A673 (cell line): ENCODE measurements at regions not wholly inside any gene's neighbourhood (a gene's known extent, or its start where the extent isn't known, plus 50 kb on each side); places are given as distances from the start of the nearest gene placed in this dataset.

Experiments
- CTCF ChIP-seq: fragments of 300-800, 200-600 bp; sonication (generic); conservative IDR thresholded peaks from 2 replicates; pipeline ENCODE4 v1.5.1; 2017; ENCODE audit warnings: low read depth, mild to moderate bottlenecking, antibody characterized with exemption, low read length, moderate library complexity, mixed read lengths
- EZH2 ChIP-seq: fragments of 200-600 bp; sonication (generic); IDR thresholded peaks from 2 replicates; pipeline ENCODE4 v1.6.1; 2017; ENCODE audit warnings: borderline replicate concordance, low read depth, mild to moderate bottlenecking, mixed read lengths, antibody characterized with exemption, low read length; ENCODE audit not compliant: poor library complexity, severe bottlenecking

- TF ChIP-seq CTCF (no peak), EZH2 (no peak)
Measured at GRCh38 chr20:40293740-40294139, 395.3 kb downstream of the MAFB start.
